ENCODE measurements at regions not wholly inside any gene's neighbourhood (a gene's known extent, or its start where the extent isn't known, plus 50 kb on each side); places are given as distances from the start of the nearest gene placed in this dataset.

DNA sequence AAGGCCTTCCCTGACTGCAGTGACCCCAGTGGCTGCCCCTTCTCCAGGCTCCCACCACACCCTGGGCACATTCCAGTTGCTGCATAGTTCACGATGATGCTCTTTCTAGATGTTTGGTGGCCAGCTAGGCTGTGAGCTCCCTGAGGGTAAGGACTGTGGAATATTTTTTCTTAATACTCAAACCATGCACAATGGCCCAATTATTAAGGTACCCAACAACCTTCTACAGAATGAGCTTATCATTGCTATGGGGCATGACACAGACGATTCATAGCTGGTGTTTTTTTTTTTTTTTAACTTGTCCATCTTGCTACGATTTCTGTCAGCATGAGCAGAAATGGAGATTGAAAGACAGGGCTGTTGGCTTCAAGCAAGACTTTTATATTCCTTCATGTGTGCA, 68.9 kb upstream of the CLDN14 start:
- TF ChIP-seq, protein P1, sequence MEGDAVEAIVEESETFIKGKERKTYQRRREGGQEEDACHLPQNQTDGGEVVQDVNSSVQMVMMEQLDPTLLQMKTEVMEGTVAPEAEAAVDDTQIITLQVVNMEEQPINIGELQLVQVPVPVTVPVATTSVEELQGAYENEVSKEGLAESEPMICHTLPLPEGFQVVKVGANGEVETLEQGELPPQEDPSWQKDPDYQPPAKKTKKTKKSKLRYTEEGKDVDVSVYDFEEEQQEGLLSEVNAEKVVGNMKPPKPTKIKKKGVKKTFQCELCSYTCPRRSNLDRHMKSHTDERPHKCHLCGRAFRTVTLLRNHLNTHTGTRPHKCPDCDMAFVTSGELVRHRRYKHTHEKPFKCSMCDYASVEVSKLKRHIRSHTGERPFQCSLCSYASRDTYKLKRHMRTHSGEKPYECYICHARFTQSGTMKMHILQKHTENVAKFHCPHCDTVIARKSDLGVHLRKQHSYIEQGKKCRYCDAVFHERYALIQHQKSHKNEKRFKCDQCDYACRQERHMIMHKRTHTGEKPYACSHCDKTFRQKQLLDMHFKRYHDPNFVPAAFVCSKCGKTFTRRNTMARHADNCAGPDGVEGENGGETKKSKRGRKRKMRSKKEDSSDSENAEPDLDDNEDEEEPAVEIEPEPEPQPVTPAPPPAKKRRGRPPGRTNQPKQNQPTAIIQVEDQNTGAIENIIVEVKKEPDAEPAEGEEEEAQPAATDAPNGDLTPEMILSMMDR (conservative IDR thresholded peaks at IDR 0.05; ENCODE audit: low read length) = no peak
- no peak for TF ChIP-seq EZH2phosphoT487 (IDR thresholded peaks at IDR 0.05; ENCODE audit: borderline replicate concordance, low read depth, low read length)

Data from OCI-LY7 (cell line).